Fibroblast of skin of scalp (primary cell): ENCODE measurements at regions not wholly inside any gene's neighbourhood (a gene's known extent, or its start where the extent isn't known, plus 50 kb on each side); places are given as distances from the start of the nearest gene placed in this dataset.

ENCODE experiments used
- DNase-seq: peaks from one replicate; pipeline ENCODE4 v3.0.0-alpha.2; 2013

DNA sequence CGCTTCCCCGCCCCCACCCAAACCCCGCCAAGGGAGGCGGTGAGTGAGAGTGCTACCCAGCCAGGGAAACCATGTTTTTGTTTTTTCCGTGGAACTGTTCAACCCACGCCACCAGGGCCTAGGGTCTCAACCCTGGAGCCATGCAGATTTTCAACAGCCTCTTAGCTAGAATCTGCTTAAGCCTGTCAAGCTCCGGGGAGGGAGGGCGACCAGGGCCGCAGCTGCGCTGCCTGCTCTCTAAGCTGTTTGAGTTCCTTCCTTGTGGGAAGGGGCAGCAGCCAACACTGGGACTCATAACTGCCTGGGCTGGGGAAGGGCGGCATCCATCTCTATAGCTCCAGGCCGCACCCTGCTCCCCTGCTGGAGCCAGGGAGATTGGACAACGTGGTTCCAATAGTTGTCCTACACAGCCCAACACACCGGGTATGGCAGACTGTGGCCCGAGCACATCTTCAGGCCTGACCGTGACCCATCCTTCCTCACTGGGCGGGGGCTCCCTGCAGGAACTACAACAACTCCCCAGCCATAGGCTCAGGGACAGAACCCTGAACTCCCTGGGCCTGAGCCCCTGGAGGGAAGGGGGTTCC, 1065.7 kb upstream of the MANEA start:
- DNase-seq: no peak

DNA sequence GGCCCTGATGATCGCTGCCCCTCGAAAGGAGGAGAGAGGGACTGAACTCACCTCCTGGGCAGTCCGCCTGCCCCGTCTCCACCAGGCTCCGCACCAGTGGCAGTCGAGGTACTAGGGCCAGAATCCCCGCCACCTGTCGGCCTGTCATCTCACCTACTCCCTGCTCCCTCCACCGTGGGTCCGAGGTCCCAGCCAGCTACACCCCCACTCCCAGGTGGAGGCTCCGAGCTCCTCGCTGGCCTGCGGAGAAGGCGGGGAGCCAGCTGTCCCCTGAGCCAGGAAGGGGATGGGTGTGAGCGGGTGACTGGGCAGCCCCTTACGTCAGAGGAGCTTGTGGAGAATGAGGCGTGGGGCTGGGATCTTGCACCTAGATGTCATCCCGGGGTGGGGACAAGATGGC, 1066.5 kb upstream of the MANEA start:
- DNase-seq: no peak

GRCh38 chr6:94501516-94501915, 1075.8 kb upstream of the MANEA start:
- DNase-seq: no peak

DNA sequence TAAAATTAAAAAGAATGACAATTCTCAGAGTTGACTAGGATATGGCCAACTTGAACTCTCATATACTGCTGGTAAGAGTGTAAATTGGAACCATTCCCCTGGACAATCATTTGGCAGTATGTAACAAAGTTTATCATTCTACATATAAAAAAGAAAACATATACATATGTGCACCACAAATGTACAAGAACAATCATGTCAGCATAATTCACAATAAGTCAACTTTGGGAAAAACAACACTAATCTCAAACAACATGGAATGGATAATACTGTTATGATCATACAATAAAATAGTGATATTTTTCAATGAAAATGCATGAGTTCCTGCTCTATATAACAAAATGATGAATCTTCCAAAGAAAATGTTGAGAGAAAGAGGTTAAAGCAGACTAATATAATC, 1078.7 kb upstream of the EPHA7 start:
- DNase-seq: no peak

DNA sequence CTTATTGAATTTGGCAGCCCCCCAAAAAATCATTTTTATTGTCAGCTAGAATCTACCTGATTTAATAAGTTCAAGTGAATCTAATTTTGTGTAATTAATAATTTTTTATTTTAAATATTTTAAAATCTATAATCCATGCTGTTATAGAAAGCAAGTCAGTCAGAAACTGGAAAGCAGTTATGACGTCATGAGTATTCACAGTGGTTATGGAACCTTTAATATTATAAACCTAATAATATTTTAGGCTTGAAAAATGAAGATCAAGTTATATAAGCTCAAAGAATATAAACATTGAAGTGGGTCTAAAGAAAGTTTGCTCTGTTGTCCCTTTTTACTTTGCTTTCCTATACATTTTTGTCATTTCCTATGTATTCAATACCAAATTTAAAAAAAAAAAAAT, 1075.1 kb upstream of the EPHA7 start:
- DNase-seq: no peak

- DNase-seq: no peak
These were observed 1068.0 kb upstream of the EPHA7 start for GRCh38 chr6:94487371-94487770.

- DNase-seq: no peak
These were observed 1059.0 kb upstream of the EPHA7 start for GRCh38 chr6:94478133-94479005.

- no peak for DNase-seq
These were observed 1049.5 kb upstream of the EPHA7 start for GRCh38 chr6:94468830-94469229.

- DNase-seq: no peak
These were observed 1044.7 kb upstream of the EPHA7 start for GRCh38 chr6:94464018-94464510.

- DNase-seq: no peak
These were observed 1043.9 kb upstream of the EPHA7 start for GRCh38 chr6:94463306-94463705.

- no peak for DNase-seq
These were observed 1042.9 kb upstream of the EPHA7 start for GRCh38 chr6:94462231-94462630.

GRCh38 chr6:94456266-94456665, 1036.9 kb upstream of the EPHA7 start:
- DNase-seq: no peak

- DNase-seq: no peak
These were observed 1034.9 kb upstream of the EPHA7 start for GRCh38 chr6:94454231-94454630.

DNA sequence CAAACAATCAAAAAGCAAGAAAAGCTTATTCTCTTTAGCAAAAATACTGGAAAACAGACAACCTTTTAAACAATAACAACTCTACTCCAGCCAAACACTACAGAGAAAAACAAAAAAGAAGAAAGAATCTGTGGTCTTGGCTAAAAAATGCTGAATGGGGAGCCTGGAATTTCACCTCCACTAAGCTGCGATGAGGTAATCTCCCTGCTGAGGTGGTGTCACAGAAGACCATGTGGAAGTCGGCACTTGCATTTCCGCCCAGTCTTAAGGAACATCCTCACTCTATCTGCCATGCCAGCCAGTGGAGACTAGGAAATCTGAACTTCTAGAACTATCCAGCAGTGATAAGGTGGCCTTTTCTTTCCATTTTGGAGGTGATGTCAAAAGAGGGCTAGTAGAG, 1026.8 kb upstream of the EPHA7 start:
- no peak for DNase-seq

DNA sequence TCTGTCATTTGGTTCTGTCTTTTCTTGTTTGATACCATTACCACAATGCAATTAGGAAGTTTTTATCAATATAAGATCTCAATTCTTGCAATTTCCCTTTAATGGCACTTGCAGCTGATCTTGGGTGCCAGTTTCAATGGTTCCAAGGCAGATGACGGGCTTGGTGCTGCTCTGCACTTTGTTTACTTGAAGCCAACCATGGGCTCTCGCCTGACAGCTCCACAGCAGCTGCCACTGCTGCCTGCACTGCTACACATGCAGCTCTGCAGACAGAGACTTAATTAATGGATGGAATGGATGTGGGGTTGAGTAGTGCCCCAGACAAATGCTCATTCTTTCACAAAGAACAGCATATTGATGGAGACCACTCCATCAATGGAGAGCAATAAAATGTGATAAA, 1024.3 kb upstream of the EPHA7 start:
- no peak for DNase-seq

DNA sequence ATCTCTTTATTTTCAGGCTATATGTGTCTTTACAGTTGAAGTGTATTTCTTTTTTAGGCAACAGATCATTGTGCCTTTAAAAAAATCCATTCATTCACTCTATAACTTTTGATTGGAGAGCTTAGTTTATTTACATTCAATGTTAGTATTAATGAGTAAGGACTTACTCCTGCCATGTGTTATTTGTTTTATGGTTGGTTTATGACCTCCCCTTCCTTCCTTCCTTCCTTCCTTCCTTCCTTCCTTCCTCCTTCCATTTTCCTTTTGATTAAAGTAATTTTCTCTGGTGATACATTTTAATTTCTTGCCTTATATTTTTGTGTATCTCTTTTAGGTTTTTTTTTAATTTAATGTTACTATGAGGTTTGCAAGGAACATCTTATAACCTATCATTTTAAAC, 1005.3 kb upstream of the EPHA7 start:
- no peak for DNase-seq

GRCh38 chr6:94417363-94417762, 998.0 kb upstream of the EPHA7 start:
- DNase-seq: no peak

DNA sequence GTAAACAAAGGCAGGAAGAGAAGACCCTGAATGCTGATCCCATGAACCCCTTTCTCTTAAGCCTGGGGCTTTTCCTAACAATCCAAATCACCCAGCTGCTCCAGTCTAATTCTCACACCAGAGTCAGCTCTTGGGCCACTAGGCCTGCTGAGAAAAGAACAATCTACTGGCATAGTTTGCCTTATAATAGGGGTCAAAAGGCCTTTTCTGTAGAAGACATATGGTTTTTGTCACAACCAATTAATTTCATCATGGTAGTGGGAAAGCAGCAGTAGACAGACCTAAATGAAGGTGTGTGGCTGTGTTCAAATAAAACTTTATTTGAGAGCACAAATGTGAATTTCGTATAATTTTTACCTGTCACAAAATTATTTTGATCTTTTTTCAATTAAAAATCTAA, 994.7 kb upstream of the EPHA7 start:
- DNase-seq: no peak

- DNase-seq: no peak
These were observed 982.0 kb upstream of the EPHA7 start for GRCh38 chr6:94401311-94401710.

- DNase-seq: no peak
These were observed 975.5 kb upstream of the EPHA7 start for GRCh38 chr6:94394822-94395221.

- DNase-seq: no peak
These were observed 969.9 kb upstream of the EPHA7 start for GRCh38 chr6:94389218-94389617.

DNA sequence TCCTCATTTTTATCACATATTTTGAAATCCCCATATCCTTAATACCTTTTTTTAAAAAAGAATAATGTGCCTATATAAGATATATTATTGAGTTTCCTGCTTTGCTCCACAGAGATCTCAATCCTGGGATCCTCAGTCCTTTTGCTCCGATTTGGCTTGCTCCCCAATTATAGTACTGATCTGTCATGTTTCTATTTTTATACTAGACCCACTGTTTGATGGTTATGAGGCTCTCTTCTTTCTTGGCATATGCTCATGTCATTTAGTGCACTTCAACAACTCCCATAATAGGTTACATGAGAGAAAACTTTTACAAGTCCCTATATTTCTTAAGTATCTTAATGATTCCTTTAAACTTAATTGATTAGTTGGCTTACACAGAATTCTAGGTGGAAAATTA, 958.5 kb upstream of the EPHA7 start:
- no peak for DNase-seq

DNA sequence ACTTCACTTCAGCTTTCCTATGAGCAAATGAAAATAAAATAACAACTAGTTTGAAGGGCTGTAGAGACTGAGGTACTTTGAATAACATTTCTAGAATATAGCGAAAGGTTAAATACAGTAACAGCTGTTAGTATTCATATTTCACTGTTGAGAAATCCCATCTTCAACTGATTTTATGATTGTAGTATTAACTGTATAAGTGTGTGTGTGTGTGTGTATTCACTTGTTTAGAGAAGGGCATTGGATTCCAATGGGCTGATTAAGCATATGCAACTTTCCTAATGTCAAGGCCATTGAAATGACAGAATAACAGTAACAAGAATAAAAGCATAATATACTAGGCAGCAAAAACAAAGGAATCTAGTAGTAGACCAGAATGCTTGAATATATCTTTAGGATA, 957.5 kb upstream of the EPHA7 start:
- DNase-seq: no peak

- no peak for DNase-seq
These were observed 952.9 kb upstream of the EPHA7 start for GRCh38 chr6:94372229-94372628.
